GM12872 (cell line): ENCODE measurements at regions not wholly inside any gene's neighbourhood (a gene's known extent, or its start where the extent isn't known, plus 50 kb on each side); places are given as distances from the start of the nearest gene placed in this dataset.

ENCODE experiments used
- CTCF ChIP-seq: IDR thresholded peaks from 3 replicates; pipeline ENCODE4 v1.5.1; 2011; ENCODE audit warnings: low read depth, mild to moderate bottlenecking, low read length, moderate library complexity; ENCODE audit not compliant: insufficient read depth

DNA sequence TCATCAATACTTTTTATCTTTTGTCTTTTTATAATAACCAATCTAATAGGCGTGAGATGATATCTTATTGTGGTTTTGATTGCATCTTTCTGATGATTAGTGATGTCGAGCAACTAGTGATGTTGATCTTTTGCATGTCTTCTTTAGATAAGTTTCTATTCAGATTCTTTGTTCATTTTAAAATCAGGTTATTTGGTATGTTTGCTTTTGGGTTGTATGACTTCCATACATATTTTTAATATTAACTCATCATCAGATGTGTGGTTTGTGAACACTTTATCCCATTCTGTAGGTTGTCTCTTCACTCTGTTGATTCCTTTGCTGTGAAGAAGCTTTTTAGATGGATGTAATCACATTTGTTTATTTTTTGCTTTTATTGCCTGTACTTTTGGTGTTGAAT is 295.8 kb downstream of the BCKDHB start:
- TF ChIP-seq CTCF, result no peak
